ENCODE measurements at regions not wholly inside any gene's neighbourhood (a gene's known extent, or its start where the extent isn't known, plus 50 kb on each side); places are given as distances from the start of the nearest gene placed in this dataset.

- TF ChIP-seq POLR2AphosphoS5 (IDR thresholded peaks at IDR 0.05; ENCODE audit: low read depth), result no peak
- no peak for TF ChIP-seq EZH2 (IDR thresholded peaks at IDR 0.05; ENCODE audit: low read depth, unreplicated experiment)
- TF ChIP-seq, protein P1, sequence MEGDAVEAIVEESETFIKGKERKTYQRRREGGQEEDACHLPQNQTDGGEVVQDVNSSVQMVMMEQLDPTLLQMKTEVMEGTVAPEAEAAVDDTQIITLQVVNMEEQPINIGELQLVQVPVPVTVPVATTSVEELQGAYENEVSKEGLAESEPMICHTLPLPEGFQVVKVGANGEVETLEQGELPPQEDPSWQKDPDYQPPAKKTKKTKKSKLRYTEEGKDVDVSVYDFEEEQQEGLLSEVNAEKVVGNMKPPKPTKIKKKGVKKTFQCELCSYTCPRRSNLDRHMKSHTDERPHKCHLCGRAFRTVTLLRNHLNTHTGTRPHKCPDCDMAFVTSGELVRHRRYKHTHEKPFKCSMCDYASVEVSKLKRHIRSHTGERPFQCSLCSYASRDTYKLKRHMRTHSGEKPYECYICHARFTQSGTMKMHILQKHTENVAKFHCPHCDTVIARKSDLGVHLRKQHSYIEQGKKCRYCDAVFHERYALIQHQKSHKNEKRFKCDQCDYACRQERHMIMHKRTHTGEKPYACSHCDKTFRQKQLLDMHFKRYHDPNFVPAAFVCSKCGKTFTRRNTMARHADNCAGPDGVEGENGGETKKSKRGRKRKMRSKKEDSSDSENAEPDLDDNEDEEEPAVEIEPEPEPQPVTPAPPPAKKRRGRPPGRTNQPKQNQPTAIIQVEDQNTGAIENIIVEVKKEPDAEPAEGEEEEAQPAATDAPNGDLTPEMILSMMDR (conservative IDR thresholded peaks at IDR 0.05; ENCODE audit: low read depth in 2 of 2), result no peak
- no peak for TF ChIP-seq EZH2phosphoT487 (IDR thresholded peaks at IDR 0.05; ENCODE audit: unreplicated experiment)
- TF ChIP-seq CREB1 (CRISPR knock-in tag; IDR thresholded peaks at IDR 0.05; ENCODE audit: low read depth), result no peak
- TF ChIP-seq ZNF331 (CRISPR knock-in tag; IDR thresholded peaks at IDR 0.05; ENCODE audit: low read depth), result no peak
Observed at GRCh38 chr11:87536565-87536964, 498.8 kb downstream of the TMEM135 start.

All from GM23338 (cell line).